H1 (cell line): ENCODE measurements at regions not wholly inside any gene's neighbourhood (a gene's known extent, or its start where the extent isn't known, plus 50 kb on each side); places are given as distances from the start of the nearest gene placed in this dataset.

Source experiments
- KDM5A ChIP-seq: fragments of 200-600 bp; IDR thresholded peaks from 2 replicates; pipeline ENCODE4 v1.7.1; 2012; ENCODE audit warnings: mild to moderate bottlenecking, low read length, inconsistent platforms, mixed read lengths

GRCh38 chr2:234179031-234179363 lies 128.5 kb downstream of the SPP2 start (continued):
- TF ChIP-seq KDM5A, result no peak
